ENCODE measurements at regions not wholly inside any gene's neighbourhood (a gene's known extent, or its start where the extent isn't known, plus 50 kb on each side); places are given as distances from the start of the nearest gene placed in this dataset.

DNA sequence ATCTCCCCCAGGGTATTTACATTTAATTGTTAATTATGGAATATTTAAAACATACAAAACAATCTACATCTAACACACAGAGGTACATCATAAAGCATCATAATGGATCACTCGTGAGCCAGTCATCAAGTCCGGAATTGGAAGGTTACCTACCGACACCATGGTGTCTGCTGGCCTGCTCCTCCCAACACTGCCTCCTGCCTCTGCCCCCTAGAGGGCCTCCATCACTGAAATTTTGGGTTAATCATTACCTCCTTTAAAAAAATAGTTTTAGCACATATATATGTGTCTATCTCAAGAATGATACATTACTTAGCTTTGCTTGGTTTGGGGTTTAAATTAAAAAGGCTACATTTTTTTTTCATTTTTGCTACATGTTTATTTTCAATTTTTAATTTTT is 114.6 kb upstream of the PDE10A start:
- no peak for DNase-seq (ENCODE audit: low read depth)
- no peak for TF ChIP-seq CTCF (conservative IDR thresholded peaks at IDR 0.05; ENCODE audit: low read depth, low read length)

DNA sequence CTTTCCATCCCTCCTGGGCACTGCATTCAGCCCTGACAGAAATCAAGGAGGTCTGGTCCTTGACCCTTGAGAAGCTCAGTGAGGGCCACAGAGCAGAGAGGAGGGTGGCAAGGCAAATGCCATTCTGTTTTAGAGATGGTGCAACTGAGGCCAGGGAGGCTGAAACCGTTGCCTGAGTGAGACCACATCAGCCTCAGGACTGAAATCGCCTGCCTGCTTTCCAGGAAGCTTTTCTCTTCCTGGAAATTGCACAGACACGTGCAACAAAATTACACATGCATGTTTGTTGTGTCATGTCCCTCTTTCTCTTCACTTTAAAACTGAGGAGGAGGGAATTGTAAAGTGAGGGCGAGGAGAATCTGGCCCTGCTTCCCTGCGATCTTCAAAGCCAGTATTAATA is 113.7 kb upstream of the PDE10A start:
- no peak for TF ChIP-seq CTCF (conservative IDR thresholded peaks at IDR 0.05; ENCODE audit: low read depth, low read length)
- no peak overlapping the region for H3K4me3 ChIP-seq (ENCODE audit: low read length)
- no peak for DNase-seq (ENCODE audit: low read depth)

More for the DNA sequence above, 114.6 kb upstream of the PDE10A start:
- H3K4me3 ChIP-seq (ENCODE audit: low read length): no peak overlapping the region

DNA sequence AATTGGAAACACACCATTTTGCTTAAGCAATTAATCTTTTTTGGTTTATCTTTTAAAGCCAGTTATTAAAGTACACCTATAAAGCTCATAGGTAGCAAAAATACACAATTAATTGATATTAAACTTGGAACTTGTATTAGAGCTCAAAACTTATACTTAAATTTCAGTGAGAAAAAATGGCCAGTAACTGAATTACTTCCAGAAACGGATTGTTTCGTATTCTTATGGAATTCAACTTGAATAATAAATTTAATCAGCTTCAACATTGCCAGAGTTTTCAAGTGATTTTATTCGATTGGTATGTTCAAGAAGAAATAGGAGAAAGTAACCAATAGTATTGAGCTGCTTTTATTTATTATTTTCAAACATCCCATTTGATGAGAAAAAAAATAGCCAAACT is 112.7 kb upstream of the PDE10A start:
- no peak for TF ChIP-seq CTCF (conservative IDR thresholded peaks at IDR 0.05; ENCODE audit: low read depth, low read length)
- no peak overlapping the region for H3K4me3 ChIP-seq (ENCODE audit: low read length)
- no peak for DNase-seq (ENCODE audit: low read depth)

DNA sequence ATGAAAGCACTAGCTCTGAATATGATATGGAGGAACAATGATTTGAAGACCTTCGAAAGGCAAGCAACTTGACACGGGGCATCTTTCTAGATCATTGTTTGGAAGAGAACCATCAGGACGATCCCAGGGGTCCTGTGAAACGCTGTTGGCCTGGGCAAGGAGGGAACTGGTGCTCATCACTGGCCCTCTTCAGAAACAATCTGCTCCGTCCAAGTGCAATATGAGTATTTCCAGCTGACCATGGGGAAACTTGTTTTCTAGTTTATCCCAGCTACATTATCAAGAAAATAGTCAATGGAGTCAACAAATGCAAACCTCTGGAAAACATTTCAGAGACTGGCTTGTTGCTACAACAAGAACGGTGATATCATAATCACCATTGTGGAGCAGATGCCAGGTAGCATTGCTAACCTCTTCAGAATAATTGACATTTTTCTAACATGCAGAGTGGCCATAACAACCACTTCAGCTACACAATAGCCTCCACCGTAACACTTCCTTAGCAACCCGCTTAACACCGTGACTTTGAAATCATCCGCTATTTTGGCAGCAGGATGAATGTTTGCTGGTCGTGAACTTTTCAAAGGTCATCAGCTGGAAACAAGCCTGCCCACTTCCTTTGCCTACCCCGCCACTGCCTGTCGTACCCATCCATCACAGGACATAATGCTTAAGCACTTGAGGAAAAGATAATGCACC is 112.0 kb upstream of the PDE10A start:
- TF ChIP-seq CTCF (conservative IDR thresholded peaks at IDR 0.05; ENCODE audit: low read depth, low read length): no peak
- DNase-seq (ENCODE audit: low read depth): no peak
- no peak overlapping the region for H3K4me3 ChIP-seq (ENCODE audit: low read length)

DNA sequence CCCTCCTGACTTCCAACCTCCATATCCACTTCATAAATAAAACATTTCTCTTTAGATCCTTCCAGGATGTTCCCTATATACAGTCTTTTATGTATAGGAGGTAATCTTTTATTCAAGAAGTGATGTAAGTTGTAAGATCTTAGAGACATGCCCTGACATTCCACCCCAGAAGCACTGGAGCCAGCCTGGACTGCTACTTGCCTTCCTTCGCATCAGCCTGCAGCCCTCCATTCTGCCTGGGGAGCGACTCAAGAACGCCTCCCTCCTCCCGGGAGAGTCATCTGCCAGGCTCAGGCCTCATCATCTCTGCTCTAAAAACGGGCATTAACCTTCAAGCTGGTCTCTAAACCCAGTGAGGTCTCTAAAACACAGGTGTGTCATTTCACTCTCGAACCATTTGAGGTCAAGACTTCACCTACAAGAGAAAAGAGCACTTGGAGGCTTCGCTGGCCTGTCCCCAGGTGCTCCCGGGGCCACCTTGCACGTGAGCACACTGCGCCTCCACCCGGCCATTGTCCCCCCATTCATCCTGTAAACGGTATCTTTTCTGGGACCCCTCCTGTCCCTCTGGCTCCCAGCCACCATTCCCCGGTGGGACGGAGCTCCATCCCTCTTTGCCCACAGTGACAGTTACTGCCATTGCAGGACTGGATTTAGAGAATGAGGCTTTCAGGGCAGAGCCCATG is 107.5 kb upstream of the PDE10A start:
- TF ChIP-seq CTCF (conservative IDR thresholded peaks at IDR 0.05; ENCODE audit: low read depth, low read length): no peak
- no peak for DNase-seq (ENCODE audit: low read depth)
- H3K4me3 ChIP-seq (ENCODE audit: low read length): no peak overlapping the region

- no peak for TF ChIP-seq CTCF (conservative IDR thresholded peaks at IDR 0.05; ENCODE audit: low read depth, low read length)
- DNase-seq (ENCODE audit: low read depth): no peak
- no peak overlapping the region for H3K4me3 ChIP-seq (ENCODE audit: low read length)
Observed at GRCh38 chr6:165769884-165770283, 106.8 kb upstream of the PDE10A start.

GRCh38 chr6:165769401-165769800 is 106.4 kb upstream of the PDE10A start:
- no peak for DNase-seq (ENCODE audit: low read depth)
- TF ChIP-seq CTCF (conservative IDR thresholded peaks at IDR 0.05; ENCODE audit: low read depth, low read length): no peak

More at GRCh38 chr6:165769401-165769800, 106.4 kb upstream of the PDE10A start:
- no peak overlapping the region for H3K4me3 ChIP-seq (ENCODE audit: low read length)

Data from retinal pigment epithelial cell (primary cell).